CD4-positive, alpha-beta T cell treated with Interleukin-21 for 1 hour (primary cell): ENCODE measurements at regions not wholly inside any gene's neighbourhood (a gene's known extent, or its start where the extent isn't known, plus 50 kb on each side); places are given as distances from the start of the nearest gene placed in this dataset.

Experiments
- DNase-seq: peaks from one replicate; pipeline ENCODE4 v3.0.0-alpha.2; 2020

DNA sequence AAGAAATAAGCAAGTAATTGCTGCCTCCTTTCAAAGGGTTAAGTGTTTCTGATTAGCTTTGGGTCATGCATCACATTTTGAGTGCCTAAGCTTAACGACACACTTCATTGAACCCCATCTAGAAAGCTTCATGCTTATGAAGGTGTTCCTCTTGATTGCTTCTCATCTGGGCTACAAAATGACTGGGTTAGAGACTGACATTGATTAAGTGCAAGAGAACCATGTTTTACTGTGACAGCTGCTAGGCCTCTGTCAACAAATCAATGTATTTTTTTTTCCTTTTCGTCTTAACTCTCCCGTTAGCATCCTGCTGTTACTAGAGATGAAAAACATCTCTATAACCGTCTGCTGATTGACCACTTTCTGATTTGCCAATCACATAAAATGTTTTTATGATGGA is 725.0 kb downstream of the TLE1 start:
- no peak for DNase-seq

- no peak for DNase-seq
Measured at GRCh38 chr9:80957801-80958200, 731.5 kb downstream of the TLE1 start.

- no peak for DNase-seq
Measured at GRCh38 chr9:80954521-80954920, 734.8 kb downstream of the TLE1 start.

GRCh38 chr9:80952363-80952922 is 736.9 kb downstream of the TLE1 start:
- no peak for DNase-seq

GRCh38 chr9:80951675-80952074 is 737.7 kb downstream of the TLE1 start:
- no peak for DNase-seq

- DNase-seq = no peak
Measured at GRCh38 chr9:80948876-80949275, 740.5 kb downstream of the TLE1 start.

DNA sequence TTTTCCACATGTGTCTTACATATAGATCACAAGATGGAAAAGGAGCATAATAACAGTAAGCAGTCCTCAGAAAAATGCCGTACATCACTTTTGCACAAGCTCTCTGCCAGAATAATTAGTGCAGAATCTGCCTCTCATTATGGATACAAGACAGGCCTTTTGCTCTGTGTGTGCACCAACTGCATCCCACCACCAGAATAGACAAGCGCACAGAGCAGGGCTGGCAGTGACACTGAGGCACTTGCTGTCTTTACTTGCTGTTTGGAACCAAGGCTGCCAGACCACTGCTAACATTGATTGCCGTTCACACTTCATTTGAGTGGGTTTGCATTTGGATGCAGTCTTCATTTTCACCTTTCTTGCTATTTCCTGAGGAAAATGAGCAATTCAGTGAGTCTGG is 741.3 kb downstream of the TLE1 start:
- DNase-seq = no peak

GRCh38 chr9:80946496-80947170 is 742.7 kb downstream of the TLE1 start:
- DNase-seq = no peak

- no peak for DNase-seq
Measured at GRCh38 chr9:80945436-80945835, 743.9 kb downstream of the TLE1 start.

DNA sequence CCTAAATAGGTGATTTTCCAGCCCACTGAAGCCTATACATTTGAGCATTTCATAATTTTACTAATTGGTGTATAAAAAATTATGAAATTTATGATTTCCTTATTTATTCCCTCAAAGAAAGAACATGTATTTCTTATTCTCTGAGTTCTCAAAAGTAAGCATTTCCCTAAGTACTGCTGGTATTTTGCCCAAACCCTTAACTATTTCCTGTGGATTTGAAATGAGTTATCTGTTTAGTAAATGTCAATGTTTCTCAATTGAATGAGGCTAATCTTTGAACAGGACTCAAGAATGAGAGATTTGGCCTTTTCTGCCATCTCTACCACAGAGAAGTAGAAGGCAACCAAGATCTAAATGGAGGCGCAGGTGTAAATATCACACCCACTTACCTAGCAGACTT is 751.7 kb downstream of the TLE1 start:
- DNase-seq = no peak

DNA sequence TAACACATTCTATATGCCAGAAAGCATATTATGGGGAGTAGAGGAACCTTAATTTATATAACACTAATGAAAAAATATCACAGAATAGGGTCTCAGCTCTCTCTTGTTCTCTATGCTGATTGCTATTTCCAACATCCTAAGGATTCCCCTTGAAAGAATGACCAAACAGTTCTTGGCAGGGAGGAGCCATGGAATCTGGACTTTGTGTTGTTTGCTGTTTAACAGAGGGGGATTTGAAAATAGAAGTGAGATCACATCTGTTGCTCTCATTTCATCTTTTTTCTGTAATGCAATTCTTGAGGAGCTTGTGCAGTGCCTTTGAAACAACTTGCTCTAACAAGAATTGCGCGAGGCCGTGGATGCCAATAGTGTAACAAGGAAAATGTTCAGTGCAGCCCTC is 755.3 kb downstream of the TLE1 start:
- no peak for DNase-seq

DNA sequence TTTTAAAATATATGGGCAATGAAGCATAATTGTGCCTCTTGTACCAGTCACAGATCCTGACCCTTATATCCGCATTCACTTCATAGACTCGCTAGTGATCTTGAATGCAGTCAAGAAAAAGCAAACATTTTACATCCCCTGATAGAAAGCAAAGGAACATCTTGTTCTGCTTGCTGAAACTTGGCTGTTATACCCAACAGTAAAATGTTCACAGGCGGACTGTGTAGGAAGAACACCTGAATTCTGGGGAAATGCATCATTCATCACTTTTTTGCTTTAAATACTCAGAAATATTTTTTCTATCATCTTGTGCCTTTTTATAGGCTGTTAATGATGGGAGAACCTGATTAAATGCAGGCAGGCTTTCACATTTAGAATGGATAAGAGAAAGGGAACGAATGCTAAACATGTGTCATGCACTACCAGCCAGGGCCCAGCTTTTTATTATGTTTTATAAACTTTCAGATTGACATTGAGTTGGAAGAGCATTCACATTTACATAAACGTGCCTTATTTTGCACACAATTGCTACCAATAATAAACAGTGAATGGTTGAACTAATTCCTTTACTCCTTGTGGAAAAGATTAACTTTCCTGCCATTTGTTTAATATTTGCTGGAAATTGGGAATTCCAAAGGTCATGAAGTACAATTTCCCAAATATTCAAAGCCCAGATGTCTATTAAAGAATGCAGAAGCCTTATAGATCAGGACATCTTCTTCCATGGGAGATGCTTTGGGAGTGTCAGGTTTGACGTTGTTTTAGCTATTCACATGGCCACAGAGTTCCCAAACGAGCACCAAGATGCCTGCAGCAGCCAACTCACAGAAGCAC is 756.2 kb downstream of the TLE1 start:
- DNase-seq = no peak

- no peak for DNase-seq
Measured at GRCh38 chr9:80932181-80932580, 757.2 kb downstream of the TLE1 start.

GRCh38 chr9:80931163-80931562 is 758.2 kb downstream of the TLE1 start:
- no peak for DNase-seq

- DNase-seq = no peak
Measured at GRCh38 chr9:80928697-80929096, 760.6 kb downstream of the TLE1 start.

GRCh38 chr9:80926611-80927010 is 762.7 kb downstream of the TLE1 start:
- no peak for DNase-seq

DNA sequence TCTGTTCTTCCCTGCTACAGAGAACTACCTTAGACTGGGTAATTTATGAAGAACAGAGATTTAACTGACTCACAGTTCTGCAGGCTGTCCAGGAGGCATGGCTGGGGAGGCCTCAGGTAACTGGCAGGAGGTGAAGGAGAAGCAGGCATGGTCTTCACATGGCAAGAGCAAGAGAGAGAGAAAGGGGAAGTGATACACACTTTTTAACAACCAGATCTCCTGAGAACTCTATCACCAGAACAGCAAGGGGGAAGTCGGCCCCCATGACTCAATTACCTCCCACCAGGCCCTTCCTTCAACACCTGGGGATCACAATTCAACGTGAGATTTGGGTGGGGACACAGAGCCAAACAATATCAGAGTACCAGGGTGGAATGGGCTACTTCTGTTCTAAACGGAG is 766.8 kb downstream of the TLE1 start:
- DNase-seq = no peak

DNA sequence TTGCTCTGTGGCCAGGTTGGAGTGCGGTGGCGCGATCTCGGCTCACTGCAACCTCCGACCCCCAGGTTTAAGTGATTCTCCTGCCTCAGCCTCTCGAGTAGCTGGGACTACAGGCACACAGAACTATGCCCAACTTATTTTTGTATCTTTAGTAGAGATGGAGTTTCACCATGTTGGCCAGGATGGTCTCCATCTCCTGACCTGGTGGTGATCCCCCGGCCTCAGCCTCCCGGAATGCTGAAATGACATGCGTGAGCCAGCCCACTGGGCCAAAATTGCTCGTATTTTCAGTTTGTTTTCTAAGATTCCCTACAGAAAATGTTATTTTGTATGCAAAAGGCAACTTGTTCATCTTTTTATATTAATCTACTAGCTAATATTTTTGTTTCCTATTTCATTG is 782.6 kb downstream of the TLE1 start:
- DNase-seq = no peak

- DNase-seq = no peak
Measured at GRCh38 chr9:80899208-80899607, 790.1 kb downstream of the TLE1 start.

- no peak for DNase-seq
Measured at GRCh38 chr9:80893190-80893589, 796.2 kb downstream of the TLE1 start.

- no peak for DNase-seq
Measured at GRCh38 chr9:80892703-80893102, 796.6 kb downstream of the TLE1 start.

GRCh38 chr9:80890124-80890523 is 799.2 kb downstream of the TLE1 start:
- DNase-seq = no peak

GRCh38 chr9:80885894-80886293 is 803.5 kb downstream of the TLE1 start:
- DNase-seq = no peak
